ENCODE measurements at regions not wholly inside any gene's neighbourhood (a gene's known extent, or its start where the extent isn't known, plus 50 kb on each side); places are given as distances from the start of the nearest gene placed in this dataset.

GRCh38 chrX:15059474-15059873 lies 186.3 kb downstream of the MOSPD2 start:
- H2AFZ ChIP-seq (ENCODE audit: low read length), result no peak overlapping the region
- no peaks in the 10 kb centered on the region for H3K4me1 ChIP-seq (ENCODE audit: control insufficient read depth, extremely low read depth, insufficient read depth, low read length)
- DNase-seq (ENCODE audit: low read depth in 2 of 2), result no peak
- no peak overlapping the region for H3K4me3 ChIP-seq (replicated peaks in 1 of 4; ENCODE audit: control extremely low read depth in 1 of 4, insufficient read depth in 1 of 4, low read depth in 3 of 4, low read length in 4 of 4)
- no peaks in the 10 kb centered on the region for H3K9me3 ChIP-seq (ENCODE audit: control insufficient read depth, insufficient read depth, low read depth, low read length)
- no peak overlapping the region for H3K4me2 ChIP-seq (ENCODE audit: extremely low read depth, insufficient read depth, low read length)
- no peak overlapping the region for H3K27ac ChIP-seq (ENCODE audit: insufficient read depth, low read length)
- H3K27me3 ChIP-seq (ENCODE audit: control insufficient read depth, insufficient read depth, low read length), result no peaks in the 10 kb centered on the region
- no peaks in the 10 kb centered on the region for H3K79me2 ChIP-seq (ENCODE audit: control insufficient read depth, insufficient read depth, low read length)
- no peak overlapping the region for H3K9ac ChIP-seq (ENCODE audit: insufficient read depth, low read length)
- no peaks in the 10 kb centered on the region for H4K20me1 ChIP-seq (ENCODE audit: control insufficient read depth, extremely low read depth, insufficient read depth, low read length)
- no peak for TF ChIP-seq EZH2 (IDR thresholded peaks at IDR 0.05; ENCODE audit: low read length, missing control alignments)
- TF ChIP-seq, protein P1, sequence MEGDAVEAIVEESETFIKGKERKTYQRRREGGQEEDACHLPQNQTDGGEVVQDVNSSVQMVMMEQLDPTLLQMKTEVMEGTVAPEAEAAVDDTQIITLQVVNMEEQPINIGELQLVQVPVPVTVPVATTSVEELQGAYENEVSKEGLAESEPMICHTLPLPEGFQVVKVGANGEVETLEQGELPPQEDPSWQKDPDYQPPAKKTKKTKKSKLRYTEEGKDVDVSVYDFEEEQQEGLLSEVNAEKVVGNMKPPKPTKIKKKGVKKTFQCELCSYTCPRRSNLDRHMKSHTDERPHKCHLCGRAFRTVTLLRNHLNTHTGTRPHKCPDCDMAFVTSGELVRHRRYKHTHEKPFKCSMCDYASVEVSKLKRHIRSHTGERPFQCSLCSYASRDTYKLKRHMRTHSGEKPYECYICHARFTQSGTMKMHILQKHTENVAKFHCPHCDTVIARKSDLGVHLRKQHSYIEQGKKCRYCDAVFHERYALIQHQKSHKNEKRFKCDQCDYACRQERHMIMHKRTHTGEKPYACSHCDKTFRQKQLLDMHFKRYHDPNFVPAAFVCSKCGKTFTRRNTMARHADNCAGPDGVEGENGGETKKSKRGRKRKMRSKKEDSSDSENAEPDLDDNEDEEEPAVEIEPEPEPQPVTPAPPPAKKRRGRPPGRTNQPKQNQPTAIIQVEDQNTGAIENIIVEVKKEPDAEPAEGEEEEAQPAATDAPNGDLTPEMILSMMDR (conservative IDR thresholded peaks at IDR 0.05 in 1 of 2, IDR thresholded peaks at IDR 0.05 in 1 of 2; ENCODE audit: low read depth in 1 of 2, low read length in 2 of 2), result peak in 1 of 2 donors; percentile 22
- no peaks in the 10 kb centered on the region for H3K36me3 ChIP-seq (ENCODE audit: control insufficient read depth, insufficient read depth, low read length)

DNA sequence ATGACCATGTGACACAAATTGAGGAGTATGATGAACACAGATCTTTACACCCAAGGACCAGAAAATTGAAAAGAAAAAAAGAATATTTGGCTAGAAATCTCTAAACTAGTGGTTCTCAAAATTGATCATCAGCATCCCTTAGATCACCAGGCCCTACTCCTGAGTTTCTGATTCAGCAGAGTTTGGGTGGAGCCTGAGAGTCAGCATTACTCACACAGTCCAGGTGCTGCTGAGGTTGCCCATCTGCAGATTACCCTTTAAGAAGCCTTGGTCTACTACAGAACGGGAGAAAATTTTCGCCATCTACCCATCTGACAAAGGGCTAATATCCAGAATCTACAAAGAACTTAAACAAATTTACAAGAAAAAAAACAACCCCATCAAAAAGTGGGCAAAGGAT lies 182.8 kb downstream of the MOSPD2 start:
- no peak overlapping the region for H3K9ac ChIP-seq (ENCODE audit: insufficient read depth, low read length)
- no peaks in the 10 kb centered on the region for H3K9me3 ChIP-seq (ENCODE audit: control insufficient read depth, insufficient read depth, low read depth, low read length)
- no peak for DNase-seq (ENCODE audit: low read depth in 2 of 2)
- H3K4me3 ChIP-seq (replicated peaks in 1 of 4; ENCODE audit: control extremely low read depth in 1 of 4, insufficient read depth in 1 of 4, low read depth in 3 of 4, low read length in 4 of 4), result no peak overlapping the region
- no peaks in the 10 kb centered on the region for H4K20me1 ChIP-seq (ENCODE audit: control insufficient read depth, extremely low read depth, insufficient read depth, low read length)
- H3K4me2 ChIP-seq (ENCODE audit: extremely low read depth, insufficient read depth, low read length), result no peak overlapping the region
- TF ChIP-seq, protein P1 (conservative IDR thresholded peaks at IDR 0.05 in 1 of 2, IDR thresholded peaks at IDR 0.05 in 1 of 2; ENCODE audit: low read depth in 1 of 2, low read length in 2 of 2), result no peak
- TF ChIP-seq EZH2 (IDR thresholded peaks at IDR 0.05; ENCODE audit: low read length, missing control alignments), result no peak
- no peaks in the 10 kb centered on the region for H3K27me3 ChIP-seq (ENCODE audit: control insufficient read depth, insufficient read depth, low read length)
- H3K79me2 ChIP-seq (ENCODE audit: control insufficient read depth, insufficient read depth, low read length), result no peaks in the 10 kb centered on the region
- no peak overlapping the region for H2AFZ ChIP-seq (ENCODE audit: low read length)
- H3K4me1 ChIP-seq (ENCODE audit: control insufficient read depth, extremely low read depth, insufficient read depth, low read length), result no peaks in the 10 kb centered on the region
- H3K36me3 ChIP-seq (ENCODE audit: control insufficient read depth, insufficient read depth, low read length), result no peaks in the 10 kb centered on the region
- H3K27ac ChIP-seq (ENCODE audit: insufficient read depth, low read length), result no peak overlapping the region

DNA sequence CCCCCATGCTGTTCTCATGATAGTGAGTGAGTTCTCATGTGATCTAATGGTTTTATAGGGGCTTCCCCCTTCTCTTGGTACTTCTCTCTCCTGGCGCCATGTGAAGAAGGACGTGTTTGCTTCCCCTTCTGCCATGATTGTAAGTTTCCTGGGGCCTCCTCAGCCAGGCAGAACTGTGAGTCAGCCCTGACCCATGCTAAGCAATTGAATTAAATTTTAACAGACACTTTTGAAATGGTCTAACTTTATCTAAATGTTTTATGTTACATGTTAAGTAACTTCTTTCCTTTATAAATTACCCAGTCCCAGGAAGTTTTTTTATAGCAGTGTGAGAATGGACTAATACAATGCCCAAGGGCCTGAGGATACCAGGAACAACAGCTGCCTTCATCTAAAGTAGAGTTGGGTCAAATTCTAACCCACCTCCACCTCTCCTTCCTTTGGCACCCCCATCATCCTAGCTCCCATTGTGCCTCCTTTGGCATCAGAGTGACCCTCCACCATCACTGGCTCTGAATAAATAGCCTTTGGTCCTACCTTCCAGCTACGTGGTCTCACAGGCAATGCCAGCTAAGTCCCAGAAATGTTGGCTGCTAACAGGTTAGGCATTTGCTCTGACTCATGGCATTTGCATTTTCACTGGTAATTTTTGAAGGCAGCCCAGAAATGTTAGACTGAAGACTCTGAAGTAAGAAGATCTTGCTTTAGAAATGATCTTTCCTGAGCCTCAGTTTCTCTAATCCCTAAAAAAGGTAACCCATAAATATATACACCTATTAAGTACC lies 182.1 kb downstream of the MOSPD2 start:
- no peaks in the 10 kb centered on the region for H3K9me3 ChIP-seq (ENCODE audit: control insufficient read depth, insufficient read depth, low read depth, low read length)
- H3K79me2 ChIP-seq (ENCODE audit: control insufficient read depth, insufficient read depth, low read length), result no peaks in the 10 kb centered on the region
- H3K4me1 ChIP-seq (ENCODE audit: control insufficient read depth, extremely low read depth, insufficient read depth, low read length), result no peaks in the 10 kb centered on the region
- H2AFZ ChIP-seq (ENCODE audit: low read length), result no peak overlapping the region
- peak in 1 of 2 donors; percentile 57 for DNase-seq (ENCODE audit: low read depth in 2 of 2)
- H3K9ac ChIP-seq (ENCODE audit: insufficient read depth, low read length), result no peak overlapping the region
- no peak overlapping the region for H3K4me3 ChIP-seq (replicated peaks in 1 of 4; ENCODE audit: control extremely low read depth in 1 of 4, insufficient read depth in 1 of 4, low read depth in 3 of 4, low read length in 4 of 4)
- TF ChIP-seq, protein P1 (conservative IDR thresholded peaks at IDR 0.05 in 1 of 2, IDR thresholded peaks at IDR 0.05 in 1 of 2; ENCODE audit: low read depth in 1 of 2, low read length in 2 of 2), result no peak
- TF ChIP-seq EZH2 (IDR thresholded peaks at IDR 0.05; ENCODE audit: low read length, missing control alignments), result no peak
- H4K20me1 ChIP-seq (ENCODE audit: control insufficient read depth, extremely low read depth, insufficient read depth, low read length), result no peaks in the 10 kb centered on the region
- no peak overlapping the region for H3K4me2 ChIP-seq (ENCODE audit: extremely low read depth, insufficient read depth, low read length)
- H3K27me3 ChIP-seq (ENCODE audit: control insufficient read depth, insufficient read depth, low read length), result no peaks in the 10 kb centered on the region
- H3K27ac ChIP-seq (ENCODE audit: insufficient read depth, low read length), result no peak overlapping the region
- H3K36me3 ChIP-seq (ENCODE audit: control insufficient read depth, insufficient read depth, low read length), result no peaks in the 10 kb centered on the region

Measured in fibroblast of lung (primary cell).